ENCODE measurements at regions not wholly inside any gene's neighbourhood (a gene's known extent, or its start where the extent isn't known, plus 50 kb on each side); places are given as distances from the start of the nearest gene placed in this dataset.

DNA sequence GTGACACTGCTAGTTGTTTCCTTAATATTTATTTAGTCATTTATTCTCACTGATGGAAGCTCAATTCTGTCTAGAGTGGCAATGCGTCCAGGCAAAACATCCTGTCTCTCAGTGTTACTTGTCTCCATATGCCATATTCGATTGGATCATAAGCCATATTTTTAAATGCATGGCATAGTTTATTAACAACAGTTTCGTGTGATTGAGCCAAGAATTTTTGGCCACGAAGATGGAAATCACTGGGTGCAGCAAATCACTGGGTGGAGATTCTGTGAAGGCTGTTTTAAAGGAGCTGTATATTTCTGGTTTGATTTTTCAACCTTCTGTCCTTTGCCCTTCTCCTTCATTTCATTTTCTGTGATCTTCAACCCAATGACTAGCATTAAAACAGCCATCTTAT, 205.2 kb downstream of the JRKL start:
- H3K9me3 Mint-ChIP-seq, result peaks cover 3 to 6% (median 4%) of the 10 kb centered on the region in 7 donors
- H3K79me2 ChIP-seq (ENCODE audit: insufficient read depth, low read length), result no peaks in the 10 kb centered on the region

DNA sequence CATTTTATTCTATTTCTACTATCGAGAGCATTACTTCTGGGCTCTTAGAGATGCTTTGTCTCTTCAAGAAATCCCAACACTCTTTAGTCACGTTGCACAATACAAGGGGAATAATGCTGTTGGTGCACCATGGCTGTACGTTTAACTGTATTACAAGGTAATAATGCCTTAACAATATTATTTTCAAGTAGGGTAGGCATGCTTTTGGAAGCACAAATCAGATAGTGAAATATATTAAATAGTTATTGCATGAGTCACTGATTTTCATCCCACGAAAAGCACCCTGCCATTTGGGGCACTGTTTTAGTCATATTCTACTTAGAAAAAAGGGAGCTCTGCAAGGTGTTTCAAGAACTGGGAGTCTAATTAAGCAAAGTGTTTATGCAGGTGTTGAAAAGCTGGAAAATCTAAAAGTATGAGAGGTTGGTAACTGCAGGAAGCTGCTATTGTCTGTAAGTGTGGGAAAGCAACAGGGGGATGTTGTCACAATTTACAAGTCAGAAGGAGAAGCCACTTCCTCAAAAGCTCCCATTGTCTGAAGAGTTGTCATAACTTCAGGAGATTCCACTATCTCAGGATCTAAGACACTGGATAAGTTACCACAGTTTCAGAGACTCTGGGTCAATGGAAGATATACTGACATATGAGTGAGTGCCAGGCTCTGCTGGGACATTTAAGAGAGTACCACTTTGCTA, 218.2 kb downstream of the JRKL start:
- no peaks in the 10 kb centered on the region for H3K9me3 ChIP-seq (replicated peaks in 1 of 2; ENCODE audit: control insufficient read depth in 1 of 2, insufficient read depth in 1 of 2, low read length in 2 of 2)
- no peaks in the 10 kb centered on the region for H3K27me3 Mint-ChIP-seq (ENCODE audit: low read depth in 3 of 3)
- H3K4me3 ChIP-seq (replicated peaks in 1 of 3; ENCODE audit: low read depth in 2 of 3, low read length in 3 of 3), result no peak overlapping the region
- no peak overlapping the region for H2AFZ ChIP-seq (ENCODE audit: insufficient read depth, low read depth, low read length, poor library complexity, severe bottlenecking)
- WGBS (ENCODE audit: insufficient coverage), result no CpG with 5 or more reads among the region's 4 CpGs
- H3K27ac ChIP-seq (ENCODE audit: low read depth in 1 of 2, low read length in 2 of 2), result no peak overlapping the region
- no peaks in the 10 kb centered on the region for H3K79me2 ChIP-seq (ENCODE audit: insufficient read depth, low read length)
- intact Hi-C loops (cut with micrococcal nuclease), result no loop called here
- H3K36me3 Mint-ChIP-seq, result no peaks in the 10 kb centered on the region
- no peaks in the 10 kb centered on the region for H4K20me1 ChIP-seq (ENCODE audit: insufficient read depth, low read length)
- no peaks in the 10 kb centered on the region for H3K4me1 ChIP-seq (ENCODE audit: control insufficient read depth in 1 of 2, insufficient read depth in 2 of 2, low read length in 2 of 2)
- no peak overlapping the region for H3K4me3 Mint-ChIP-seq
- H3K9me3 Mint-ChIP-seq, result peaks cover 0 to 2% (median 0%) of the 10 kb centered on the region in 7 donors
- TF ChIP-seq, protein P1, sequence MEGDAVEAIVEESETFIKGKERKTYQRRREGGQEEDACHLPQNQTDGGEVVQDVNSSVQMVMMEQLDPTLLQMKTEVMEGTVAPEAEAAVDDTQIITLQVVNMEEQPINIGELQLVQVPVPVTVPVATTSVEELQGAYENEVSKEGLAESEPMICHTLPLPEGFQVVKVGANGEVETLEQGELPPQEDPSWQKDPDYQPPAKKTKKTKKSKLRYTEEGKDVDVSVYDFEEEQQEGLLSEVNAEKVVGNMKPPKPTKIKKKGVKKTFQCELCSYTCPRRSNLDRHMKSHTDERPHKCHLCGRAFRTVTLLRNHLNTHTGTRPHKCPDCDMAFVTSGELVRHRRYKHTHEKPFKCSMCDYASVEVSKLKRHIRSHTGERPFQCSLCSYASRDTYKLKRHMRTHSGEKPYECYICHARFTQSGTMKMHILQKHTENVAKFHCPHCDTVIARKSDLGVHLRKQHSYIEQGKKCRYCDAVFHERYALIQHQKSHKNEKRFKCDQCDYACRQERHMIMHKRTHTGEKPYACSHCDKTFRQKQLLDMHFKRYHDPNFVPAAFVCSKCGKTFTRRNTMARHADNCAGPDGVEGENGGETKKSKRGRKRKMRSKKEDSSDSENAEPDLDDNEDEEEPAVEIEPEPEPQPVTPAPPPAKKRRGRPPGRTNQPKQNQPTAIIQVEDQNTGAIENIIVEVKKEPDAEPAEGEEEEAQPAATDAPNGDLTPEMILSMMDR (IDR thresholded peaks at IDR 0.05), result no peak
- no peaks in the 10 kb centered on the region for H3K36me3 ChIP-seq (replicated peaks in 1 of 2; ENCODE audit: control insufficient read depth in 1 of 2, insufficient read depth in 2 of 2, low read length in 2 of 2)
- H3K27ac Mint-ChIP-seq, result no peak overlapping the region
- H3K27me3 ChIP-seq (ENCODE audit: control insufficient read depth in 2 of 2, insufficient read depth in 2 of 2, low read length in 2 of 2), result no peaks in the 10 kb centered on the region
- H3K4me1 Mint-ChIP-seq, result no peaks in the 10 kb centered on the region
- DNase-seq, result no peak
- H3K4me2 ChIP-seq (replicated peaks; ENCODE audit: extremely low read depth, low read length, poor library complexity, severe bottlenecking), result no peak overlapping the region
- H3K9ac ChIP-seq (ENCODE audit: insufficient read depth, low read length, poor library complexity, severe bottlenecking), result no peak overlapping the region

More for the DNA sequence above, 205.2 kb downstream of the JRKL start:
- Histone ChIP-seq H3K27ac (ENCODE audit: low read depth in 1 of 2, low read length in 2 of 2) (no peak overlapping the region), H4K20me1 (ENCODE audit: insufficient read depth, low read length) (no peaks in the 10 kb centered on the region), H3K9ac (ENCODE audit: insufficient read depth, low read length, poor library complexity, severe bottlenecking) (no peak overlapping the region), H3K4me1 (ENCODE audit: control insufficient read depth in 1 of 2, insufficient read depth in 2 of 2, low read length in 2 of 2) (no peaks in the 10 kb centered on the region), H3K27me3 (ENCODE audit: control insufficient read depth in 2 of 2, insufficient read depth in 2 of 2, low read length in 2 of 2) (no peaks in the 10 kb centered on the region), H3K4me2 (replicated peaks; ENCODE audit: extremely low read depth, low read length, poor library complexity, severe bottlenecking) (no peak overlapping the region), H3K36me3 (replicated peaks in 1 of 2; ENCODE audit: control insufficient read depth in 1 of 2, insufficient read depth in 2 of 2, low read length in 2 of 2) (no peaks in the 10 kb centered on the region), H2AFZ (ENCODE audit: insufficient read depth, low read depth, low read length, poor library complexity, severe bottlenecking) (no peak overlapping the region), H3K9me3 (replicated peaks in 1 of 2; ENCODE audit: control insufficient read depth in 1 of 2, insufficient read depth in 1 of 2, low read length in 2 of 2) (peaks cover 2% of the 10 kb centered on the region in 2 donors), H3K4me3 (replicated peaks in 1 of 3; ENCODE audit: low read depth in 2 of 3, low read length in 3 of 3) (no peak overlapping the region)
- Mint-ChIP-seq H3K4me1 (no peaks in the 10 kb centered on the region), H3K27me3 (ENCODE audit: low read depth in 3 of 3) (peaks cover 0 to 3% (median 0%) of the 10 kb centered on the region in 3 donors), H3K36me3 (no peaks in the 10 kb centered on the region), H3K4me3 (no peak overlapping the region), H3K27ac (no peak overlapping the region)
- 92% methylated on average over 4 of the region's 4 CpGs for WGBS (ENCODE audit: insufficient coverage)
- intact Hi-C loops (cut with micrococcal nuclease), result no loop called here
- TF ChIP-seq, protein P1 (IDR thresholded peaks at IDR 0.05), result no peak
- DNase-seq, result no peak

Data from CD14-positive monocyte (primary cell).